Amniotic epithelial cell (primary cell): ENCODE measurements at regions not wholly inside any gene's neighbourhood (a gene's known extent, or its start where the extent isn't known, plus 50 kb on each side); places are given as distances from the start of the nearest gene placed in this dataset.
"Not testable (repeated sequence)": the region's sequence is repeated elsewhere in the genome, so short reads cannot be mapped to it uniquely, and the experiment has no call there.

Experiments
- DNase-seq: peaks from one replicate; pipeline ENCODE4 v3.0.0-alpha.2; 2010; ENCODE audit warnings: low read depth

DNA sequence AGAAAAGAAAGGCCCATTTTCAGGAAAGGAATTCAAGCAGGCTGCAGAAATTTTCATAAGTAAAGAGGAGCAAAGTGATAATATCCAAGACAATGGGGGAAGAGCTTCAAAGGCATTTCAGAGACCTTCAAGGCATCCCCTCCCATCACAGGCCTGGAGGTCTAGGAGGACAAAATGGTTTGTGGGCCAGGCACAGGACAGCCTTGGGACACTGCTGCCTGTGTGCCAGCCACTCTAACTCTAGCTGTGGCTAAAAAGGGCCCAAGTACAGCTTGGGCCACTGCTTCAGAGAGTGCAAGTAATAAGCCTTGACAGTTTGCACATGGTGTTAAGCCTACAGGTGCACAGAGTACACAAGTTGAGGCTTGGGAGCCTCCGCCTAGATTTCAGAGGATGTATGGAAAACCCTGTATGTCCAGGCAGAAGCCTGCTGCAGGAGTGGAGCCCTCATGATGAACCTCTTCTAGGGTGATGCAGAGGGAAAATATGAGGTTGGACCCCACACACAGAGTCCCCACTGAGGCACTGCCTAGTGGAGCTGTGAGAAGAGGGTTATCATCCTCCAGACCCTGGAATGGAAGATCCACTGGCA is 51.8 kb upstream of the ZSWIM5 start:
- DNase-seq: no peak

DNA sequence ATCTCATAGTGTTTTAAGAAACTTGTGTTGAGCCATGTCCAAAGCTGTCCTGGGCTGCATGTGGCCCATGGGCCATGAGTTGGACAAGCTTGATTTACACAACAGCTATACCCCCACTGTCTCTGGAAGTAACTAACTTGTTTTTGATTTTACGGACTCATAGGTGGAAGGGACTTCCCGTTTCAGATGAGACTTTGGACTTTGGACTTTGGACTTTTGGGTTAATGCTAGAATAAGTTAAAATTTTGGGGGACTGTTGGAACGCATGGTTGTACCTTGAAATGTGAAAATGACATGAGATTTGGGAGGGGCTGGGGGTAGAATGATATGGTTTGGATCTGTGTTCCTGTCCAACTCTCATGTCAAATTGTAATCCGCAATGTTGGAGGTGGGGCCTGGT is 52.6 kb upstream of the ZSWIM5 start:
- DNase-seq: no peak

DNA sequence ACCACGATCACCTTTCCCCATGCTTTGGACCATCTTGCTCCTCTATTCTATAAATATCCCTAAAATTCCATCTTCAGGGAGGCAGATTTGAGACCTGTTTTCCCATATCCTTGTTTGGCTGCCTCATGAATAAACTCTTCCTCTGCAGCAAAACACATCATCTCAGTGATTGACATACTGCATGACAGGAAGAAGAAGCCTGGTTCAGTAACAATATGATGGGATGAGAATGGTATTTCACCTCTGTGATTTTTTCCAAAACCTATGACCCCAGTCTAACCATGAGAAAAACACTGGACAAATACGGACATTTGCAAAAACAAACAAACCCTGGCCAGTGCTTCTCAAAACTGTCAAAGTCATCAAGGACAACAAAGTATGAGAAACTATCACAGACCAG is 53.8 kb upstream of the ZSWIM5 start:
- DNase-seq: no peak

DNA sequence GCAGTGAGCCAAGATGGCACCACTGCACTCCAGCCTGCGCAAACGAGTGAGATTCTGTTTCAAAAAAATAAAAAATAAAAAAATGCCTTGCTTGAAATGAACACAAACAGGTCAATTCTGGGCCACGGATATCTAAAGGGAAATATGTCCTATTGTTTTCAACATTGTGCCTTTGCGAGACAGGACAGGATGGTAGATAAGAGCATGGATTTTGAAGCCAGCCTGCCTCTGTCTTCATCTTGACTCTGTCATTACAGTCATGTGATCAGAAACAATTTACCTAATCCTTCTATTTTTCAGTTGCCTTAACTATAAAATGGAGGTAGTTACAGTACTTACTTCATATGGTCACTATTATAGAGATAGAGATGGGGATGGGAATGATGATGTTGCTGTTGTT is 56.7 kb upstream of the ZSWIM5 start:
- DNase-seq: no peak

DNA sequence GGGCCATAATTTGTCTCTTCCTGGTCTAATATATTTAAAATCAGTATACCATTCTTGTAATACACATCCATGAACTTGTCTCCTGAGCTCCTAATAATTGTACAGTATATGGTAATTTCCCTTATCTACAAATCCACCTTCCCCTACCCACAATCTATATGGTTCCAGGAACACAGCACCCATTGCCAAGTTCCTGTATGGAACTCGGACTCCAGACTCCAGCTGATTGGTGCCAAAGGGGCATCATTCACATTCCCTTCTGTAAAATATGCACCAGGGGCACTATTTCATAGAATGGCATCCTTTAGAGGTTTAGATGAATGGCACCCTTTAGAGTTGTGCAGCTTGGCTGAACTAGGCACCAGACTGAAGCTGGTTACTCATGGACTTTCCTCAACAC is 58.8 kb upstream of the ZSWIM5 start:
- no peak for DNase-seq

DNA sequence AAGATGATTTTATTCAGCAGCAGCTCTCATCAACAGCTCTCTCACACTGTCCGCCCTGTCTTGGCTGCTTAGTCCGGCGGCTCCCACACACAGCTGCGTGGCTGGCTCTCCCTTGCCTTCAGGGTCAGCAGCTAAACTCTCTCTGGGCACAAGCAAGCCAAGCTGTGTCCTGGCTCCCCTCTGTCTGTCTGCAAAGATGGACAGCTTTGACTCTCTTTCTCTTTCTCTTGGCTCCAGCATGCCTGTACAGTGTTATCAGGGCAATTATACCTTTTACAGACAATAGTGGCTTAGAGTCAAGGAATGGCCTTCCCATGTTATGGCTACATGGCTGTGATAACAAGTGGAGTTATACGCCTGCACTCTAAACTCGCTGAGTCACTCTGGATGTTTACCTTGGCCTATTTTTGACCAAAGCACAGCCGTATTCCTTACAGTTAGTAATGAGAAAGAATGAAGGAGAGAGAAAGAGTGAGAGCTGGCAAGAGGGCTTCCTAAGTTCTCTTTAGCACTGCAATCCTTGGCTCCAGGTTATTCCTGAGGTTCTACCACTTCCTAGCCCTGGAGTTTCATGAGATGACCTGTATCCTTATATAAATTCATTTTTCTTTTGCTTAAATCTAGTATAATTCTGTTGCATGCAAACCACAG is 59.9 kb upstream of the ZSWIM5 start:
- DNase-seq: peak; percentile 88

DNA sequence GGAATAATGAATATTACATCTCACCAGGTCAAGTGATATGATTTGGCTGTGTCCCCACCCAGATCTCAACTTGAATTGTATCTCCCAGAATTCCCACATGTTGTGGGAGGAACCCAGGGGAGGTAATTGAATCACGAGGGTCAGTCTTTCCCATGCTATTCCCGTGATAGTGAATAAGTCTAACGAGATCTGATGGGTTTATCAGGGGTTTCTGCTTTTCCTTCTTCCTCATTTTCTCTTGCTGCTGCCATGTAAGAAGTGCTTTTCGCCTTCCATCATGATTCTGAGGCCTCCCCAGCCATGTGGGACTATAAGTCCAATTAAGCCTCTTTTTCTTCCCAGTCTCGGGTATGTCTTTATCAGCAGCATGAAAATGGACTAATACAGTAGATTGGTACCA is 58.4 kb upstream of the HPDL start:
- DNase-seq: not testable (repeated sequence)

DNA sequence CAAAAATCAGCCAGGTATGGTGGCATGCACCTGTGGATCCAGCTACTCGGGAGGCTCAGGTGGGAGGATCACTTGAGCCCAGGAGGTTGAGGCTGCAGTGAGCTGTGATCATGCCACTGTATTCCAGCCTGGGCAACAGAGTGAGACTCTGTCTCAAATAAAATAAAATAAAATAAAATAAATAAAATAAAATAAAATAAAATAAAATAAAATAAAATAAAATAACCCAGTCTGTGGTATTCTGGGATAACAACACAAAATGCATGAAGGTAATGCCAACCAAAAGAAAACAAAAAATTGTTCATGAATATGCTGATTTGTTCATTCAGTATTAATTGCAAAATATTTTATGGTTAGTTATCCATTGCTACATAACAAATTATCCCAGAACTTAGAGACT is 54.4 kb upstream of the HPDL start:
- DNase-seq: not testable (repeated sequence)

DNA sequence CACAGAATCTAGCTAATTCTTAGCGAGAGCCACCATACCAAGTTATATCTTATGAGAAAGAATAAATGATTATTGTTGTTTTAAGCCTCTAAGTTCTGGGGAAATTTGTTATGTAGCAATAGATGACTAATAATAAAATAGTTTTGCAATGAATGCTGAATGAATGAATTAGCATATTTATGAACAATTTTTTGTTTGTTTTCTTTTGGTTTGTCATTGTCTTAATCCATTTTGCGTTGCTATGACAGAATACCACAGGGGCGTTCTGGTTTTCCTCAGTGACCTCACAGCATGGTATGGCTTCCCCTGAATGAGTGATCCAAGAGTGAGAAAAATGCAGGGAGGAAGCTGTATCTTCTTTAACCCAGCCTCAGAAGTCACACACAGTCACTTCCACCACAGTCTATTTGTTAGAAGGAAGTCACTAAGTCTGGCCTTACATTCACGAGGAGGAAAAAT is 53.8 kb upstream of the HPDL start:
- DNase-seq: peak; percentile 80

DNA sequence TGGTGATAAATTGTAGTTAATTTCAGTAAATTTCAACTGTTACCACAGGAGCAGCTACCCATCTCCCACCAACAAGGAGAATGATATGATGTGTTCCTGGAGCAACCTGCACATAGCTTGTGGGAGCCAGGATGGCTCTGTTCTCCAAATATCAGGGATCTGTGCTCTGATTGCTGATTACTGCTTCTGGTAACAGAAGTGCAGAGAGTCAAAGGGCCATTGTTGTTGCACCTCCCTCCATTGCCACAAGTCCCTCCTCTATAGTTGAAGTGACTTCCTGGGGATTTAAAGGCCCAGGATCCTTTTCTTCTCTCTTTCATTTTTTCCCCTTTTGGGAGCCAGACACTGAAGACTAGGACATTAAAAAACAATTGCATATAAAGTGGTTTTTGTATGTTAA is 51.6 kb upstream of the HPDL start:
- DNase-seq: no peak
